Eye (tissue), 1 donor: ENCODE measurements at regions not wholly inside any gene's neighbourhood (a gene's known extent, or its start where the extent isn't known, plus 50 kb on each side); places are given as distances from the start of the nearest gene placed in this dataset.
"Not testable (repeated sequence)": the region's sequence is repeated elsewhere in the genome, so short reads cannot be mapped to it uniquely, and the experiment has no call there.

Experiments used
- DNase-seq: peaks from one replicate; pipeline ENCODE4 v3.0.0-alpha.2; 2015

GRCh38 chr22:49476800-49477400 is 350.8 kb downstream of the BRD1 start:
- no peak for DNase-seq

GRCh38 chr22:49476176-49476575 is 351.5 kb downstream of the BRD1 start:
- DNase-seq: no peak

GRCh38 chr22:49475253-49475652 is 352.4 kb downstream of the BRD1 start:
- DNase-seq: no peak

- DNase-seq: no peak
Measured at GRCh38 chr22:49473286-49473685, 354.4 kb downstream of the BRD1 start.

GRCh38 chr22:49470741-49471503 is 356.8 kb downstream of the BRD1 start:
- DNase-seq: no peak

GRCh38 chr22:49469896-49470740 is 357.6 kb downstream of the BRD1 start:
- DNase-seq: no peak

GRCh38 chr22:49468487-49469198 is 359.0 kb downstream of the BRD1 start:
- DNase-seq: no peak

GRCh38 chr22:49466878-49467595 is 360.6 kb downstream of the BRD1 start:
- peak; percentile 36 for DNase-seq

- DNase-seq: no peak
Measured at GRCh38 chr22:49464037-49464436, 363.6 kb downstream of the BRD1 start.

GRCh38 chr22:49462795-49463194 is 364.9 kb downstream of the BRD1 start:
- no peak for DNase-seq

- peak; percentile 33 for DNase-seq
Measured at GRCh38 chr22:49462291-49462690, 365.4 kb downstream of the BRD1 start.

- DNase-seq: no peak
Measured at GRCh38 chr22:49461674-49462073, 366.0 kb downstream of the BRD1 start.

- peak; percentile 77 for DNase-seq
Measured at GRCh38 chr22:49460592-49461281, 366.9 kb downstream of the BRD1 start.

GRCh38 chr22:49460091-49460490 is 367.6 kb downstream of the BRD1 start:
- DNase-seq: no peak

- DNase-seq: no peak
Measured at GRCh38 chr22:49458708-49459099, 369.0 kb downstream of the BRD1 start.

- no peak for DNase-seq
Measured at GRCh38 chr22:49457946-49458707, 369.5 kb downstream of the BRD1 start.

- no peak for DNase-seq
Measured at GRCh38 chr22:49457146-49457545, 370.5 kb downstream of the BRD1 start.

- no peak for DNase-seq
Measured at GRCh38 chr22:49455595-49455994, 372.1 kb downstream of the BRD1 start.

GRCh38 chr22:49454726-49455125 is 372.9 kb downstream of the BRD1 start:
- no peak for DNase-seq

GRCh38 chr22:49453771-49454170 is 373.9 kb downstream of the BRD1 start:
- DNase-seq: no peak

GRCh38 chr22:49453019-49453418 is 374.7 kb downstream of the BRD1 start:
- DNase-seq: not testable (repeated sequence)
